ENCODE measurements at regions not wholly inside any gene's neighbourhood (a gene's known extent, or its start where the extent isn't known, plus 50 kb on each side); places are given as distances from the start of the nearest gene placed in this dataset.

- TF ChIP-seq EZH2 (IDR thresholded peaks at IDR 0.05; ENCODE audit: insufficient read depth, poor library complexity, severe bottlenecking) (no peak), EZH2phosphoT487 (IDR thresholded peaks at IDR 0.05; ENCODE audit: insufficient read depth, low read depth) (no peak)
These were observed 88.6 kb upstream of the GPC1 start for GRCh38 chr2:240346753-240347372.

All from GM23248 (cell line).